ENCODE measurements at regions not wholly inside any gene's neighbourhood (a gene's known extent, or its start where the extent isn't known, plus 50 kb on each side); places are given as distances from the start of the nearest gene placed in this dataset.
"Not testable (repeated sequence)": the region's sequence is repeated elsewhere in the genome, so short reads cannot be mapped to it uniquely, and the experiment has no call there.

DNA sequence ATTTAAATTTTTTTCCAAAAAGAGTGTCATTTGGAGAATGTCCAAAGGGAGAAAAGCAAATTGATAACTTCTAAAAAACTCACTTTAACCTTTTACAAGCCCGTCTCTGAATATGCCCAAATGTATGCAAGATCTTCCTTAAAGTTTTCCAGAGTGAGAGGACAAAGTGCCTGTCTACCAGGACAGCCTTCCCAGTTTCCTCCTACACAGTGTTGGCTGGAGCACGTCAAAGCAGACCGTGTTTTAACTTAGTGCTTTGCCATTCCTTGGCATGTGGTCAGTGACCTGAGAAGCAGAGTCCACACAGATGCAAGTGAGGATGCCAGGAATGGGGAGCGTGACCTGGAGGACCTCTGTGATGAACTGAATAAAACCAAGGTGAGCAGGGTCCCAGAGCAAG, 245.7 kb downstream of the FAM43A start:
- no peak for DNase-seq

GRCh38 chr3:194931865-194932264, 246.2 kb downstream of the FAM43A start:
- no peak for DNase-seq

GRCh38 chr3:194933465-194933864, 247.8 kb downstream of the FAM43A start:
- DNase-seq: no peak

GRCh38 chr3:194935061-194935460, 249.4 kb downstream of the FAM43A start:
- no peak for DNase-seq

DNA sequence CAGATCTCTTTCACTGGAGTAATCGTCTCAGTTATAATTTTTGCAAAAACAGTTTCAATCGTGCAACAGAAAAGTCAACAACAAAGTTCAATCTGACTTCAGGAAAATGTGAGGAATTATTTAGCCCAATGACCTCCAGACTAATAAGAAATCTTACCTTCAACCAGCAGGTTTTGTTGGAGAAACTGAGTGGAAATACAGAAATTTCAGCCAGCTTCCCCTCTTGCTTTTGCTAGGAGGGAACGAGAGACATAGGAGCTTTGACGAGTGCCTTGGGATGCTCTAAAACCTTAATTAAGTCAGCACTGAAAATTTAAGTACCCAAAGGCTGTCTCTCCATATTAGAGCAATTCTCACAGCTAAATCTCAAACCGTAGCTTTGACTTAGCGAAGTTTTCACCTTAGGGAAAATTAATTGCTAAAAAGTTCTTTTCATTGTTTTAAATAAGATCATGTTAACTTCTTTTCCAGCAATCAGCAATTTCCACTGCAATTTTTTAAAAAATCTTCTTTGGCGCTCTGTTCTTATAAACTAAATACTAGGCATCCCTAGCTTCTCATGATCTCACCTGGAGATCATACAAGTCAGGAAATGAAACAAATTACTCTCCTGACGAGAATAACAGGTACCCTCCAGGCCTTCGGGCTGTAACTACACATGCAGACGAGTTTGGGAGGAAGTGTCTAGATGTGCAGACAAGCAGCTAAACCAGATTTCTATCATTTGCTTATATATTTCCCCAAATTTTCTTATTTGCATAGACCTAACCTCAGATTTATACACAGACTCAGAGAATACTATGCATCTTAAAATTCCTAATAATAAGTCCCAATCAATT, 250.2 kb downstream of the FAM43A start:
- DNase-seq: no peak

DNA sequence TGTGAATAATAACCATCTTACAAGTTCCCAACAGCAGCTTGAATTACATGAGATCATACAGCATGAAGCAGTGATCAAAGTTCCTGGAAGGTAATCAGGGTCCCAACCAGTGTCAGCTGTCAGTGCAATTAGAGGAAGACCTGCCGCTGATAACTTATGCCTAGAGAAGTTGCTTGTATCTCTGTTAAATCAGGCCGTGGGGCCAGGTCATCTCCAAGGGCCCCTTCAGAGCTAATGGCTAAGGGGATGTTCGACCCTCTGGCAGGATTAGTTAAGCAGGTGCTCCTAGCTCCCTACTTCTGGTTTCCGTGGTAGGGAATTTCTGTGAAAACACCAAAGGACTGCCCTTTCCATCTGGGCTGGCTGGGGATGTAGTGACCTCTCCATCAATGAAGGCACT, 251.0 kb downstream of the FAM43A start:
- DNase-seq: no peak

DNA sequence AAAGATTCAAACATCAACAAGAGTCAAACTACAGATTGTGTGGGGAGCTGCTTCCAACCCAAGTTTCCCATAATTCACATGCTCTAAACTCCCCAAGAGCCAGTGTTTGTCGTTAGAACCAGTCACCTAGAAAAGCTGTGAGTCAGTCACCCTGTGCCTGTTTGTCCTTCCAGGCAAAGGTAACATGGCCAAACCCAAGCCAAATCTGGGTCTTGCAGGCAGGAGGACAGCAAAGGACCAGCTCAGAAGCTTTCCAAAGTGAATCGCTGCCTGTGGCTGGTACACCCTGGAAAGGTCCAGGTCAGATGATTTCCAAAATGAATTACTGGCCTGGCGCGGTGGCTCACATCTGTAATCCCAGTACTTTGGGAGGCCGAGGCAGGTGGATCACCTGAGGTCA, 251.5 kb downstream of the FAM43A start:
- DNase-seq: no peak

- DNase-seq: no peak
These were observed 252.2 kb downstream of the FAM43A start for GRCh38 chr3:194937882-194938321.

DNA sequence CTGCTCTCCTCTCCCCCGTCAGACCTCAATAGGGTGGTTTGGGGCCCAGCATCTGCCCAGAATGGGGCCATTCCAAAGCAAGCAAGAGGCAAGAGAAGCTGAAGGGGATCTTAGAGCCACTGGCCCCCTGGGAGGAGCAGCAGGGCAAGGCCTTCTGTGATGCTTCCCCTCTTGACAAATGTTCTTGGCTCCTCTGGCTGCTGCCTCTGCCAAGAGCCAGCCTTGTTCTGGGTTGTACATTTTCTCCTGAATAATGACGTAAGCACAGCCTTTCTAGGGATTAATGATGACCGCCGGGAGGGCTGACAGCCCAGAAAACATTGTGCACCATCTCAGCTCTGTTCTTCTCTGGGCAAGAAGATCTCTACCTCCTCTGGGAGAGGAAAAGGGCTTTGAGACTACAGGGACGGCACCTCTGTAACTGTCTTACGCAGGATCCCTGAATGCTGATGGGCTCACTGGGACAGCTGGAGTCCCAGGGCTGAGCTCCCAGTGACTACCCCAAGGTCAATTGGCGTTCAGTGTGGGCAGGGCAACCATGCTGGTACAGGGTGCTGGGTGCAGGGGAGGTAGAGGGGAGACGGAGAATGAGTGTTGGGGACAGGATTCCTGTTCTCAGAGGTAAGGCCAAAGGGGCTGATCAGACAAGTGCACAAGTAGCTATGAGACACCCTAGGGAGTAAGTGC, 253.3 kb downstream of the FAM43A start:
- no peak for DNase-seq

GRCh38 chr3:194939532-194939909, 253.8 kb downstream of the FAM43A start:
- no peak for DNase-seq

DNA sequence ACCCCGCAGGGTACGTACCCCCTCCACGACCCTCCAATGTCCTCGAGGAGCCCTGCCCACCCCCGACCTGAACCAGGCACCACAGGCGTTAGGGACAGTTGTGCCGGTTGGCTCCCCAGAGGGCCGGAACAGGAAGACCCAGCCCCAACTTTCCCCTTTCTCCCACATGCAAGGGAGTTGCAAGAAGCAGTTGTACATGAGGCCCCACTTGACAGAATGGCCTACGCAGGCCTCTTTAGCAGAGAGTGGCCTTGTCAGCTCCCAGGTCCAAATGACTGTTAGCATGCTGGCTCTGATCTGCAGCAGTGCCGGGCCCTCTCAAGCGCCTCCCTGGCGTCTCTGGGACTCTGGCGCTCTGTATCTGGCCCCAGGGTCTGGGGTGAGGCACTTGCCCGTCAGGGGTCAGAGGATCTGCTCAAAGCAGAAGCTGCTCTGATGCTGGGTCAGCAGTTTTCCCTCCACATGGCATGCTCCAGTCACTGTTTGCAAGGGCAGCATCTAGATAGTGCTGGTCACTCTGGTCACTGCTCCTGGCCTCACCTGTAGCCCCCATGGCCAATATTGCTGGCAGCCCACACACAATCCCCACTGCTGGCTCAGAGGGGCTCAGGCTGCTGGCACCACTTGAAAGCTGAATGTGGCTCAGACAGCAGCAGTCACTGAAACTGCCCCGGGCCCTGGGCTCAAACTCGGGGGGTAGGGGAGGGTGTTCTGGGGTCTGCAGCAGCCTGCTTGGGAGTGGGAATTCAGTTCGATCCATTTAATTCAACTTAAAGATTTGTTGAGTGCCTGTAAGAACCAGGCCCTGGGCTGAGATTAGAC, 254.5 kb downstream of the FAM43A start:
- DNase-seq: no peak

GRCh38 chr3:194941360-194941955, 255.8 kb downstream of the FAM43A start:
- no peak for DNase-seq

DNA sequence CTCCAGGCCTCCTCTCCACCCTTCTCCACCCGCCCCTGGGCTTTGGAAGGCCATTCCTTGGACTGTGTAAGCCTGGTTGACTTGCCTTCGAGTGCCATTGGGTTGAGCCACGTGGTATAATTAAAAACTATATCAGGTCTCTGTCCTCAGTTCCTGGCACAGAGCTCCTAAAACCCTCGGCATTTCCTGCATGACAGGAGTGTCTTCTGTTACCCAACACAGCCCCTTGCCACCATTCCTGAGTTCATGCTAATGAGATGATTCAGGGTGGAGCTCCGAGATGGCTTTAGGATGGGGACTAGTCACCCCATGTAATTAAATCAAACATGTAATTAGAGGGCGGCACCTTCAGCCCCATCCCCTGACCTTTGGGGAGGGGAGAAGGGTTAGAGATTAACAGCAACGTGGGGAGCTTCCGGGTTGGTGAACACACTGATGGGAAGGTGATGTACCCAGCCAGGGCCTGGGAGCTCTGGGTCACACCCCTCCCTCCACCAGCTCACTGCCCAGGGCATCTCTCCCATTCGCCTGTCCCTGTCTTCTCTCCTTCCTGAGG, 256.4 kb downstream of the FAM43A start:
- no peak for DNase-seq

DNA sequence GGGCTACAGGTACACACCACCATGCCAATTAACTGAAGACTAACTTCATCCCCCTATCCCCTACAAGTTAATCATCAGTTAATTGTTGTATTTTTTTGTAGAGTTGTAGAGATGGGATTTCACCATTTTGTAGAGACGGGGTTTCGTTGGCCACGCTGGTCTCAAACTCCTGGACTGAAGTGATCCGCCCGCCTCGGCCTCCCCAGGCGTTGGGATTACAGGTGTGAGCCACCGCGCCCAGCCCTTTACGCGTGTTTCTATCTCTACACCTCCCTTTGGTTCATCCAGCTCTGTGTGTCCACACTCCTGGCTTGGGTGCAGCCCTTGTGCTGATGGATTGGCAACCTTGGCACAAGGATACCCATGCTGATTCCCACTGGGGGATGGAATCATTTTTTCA, 258.8 kb downstream of the FAM43A start:
- DNase-seq: no peak

DNA sequence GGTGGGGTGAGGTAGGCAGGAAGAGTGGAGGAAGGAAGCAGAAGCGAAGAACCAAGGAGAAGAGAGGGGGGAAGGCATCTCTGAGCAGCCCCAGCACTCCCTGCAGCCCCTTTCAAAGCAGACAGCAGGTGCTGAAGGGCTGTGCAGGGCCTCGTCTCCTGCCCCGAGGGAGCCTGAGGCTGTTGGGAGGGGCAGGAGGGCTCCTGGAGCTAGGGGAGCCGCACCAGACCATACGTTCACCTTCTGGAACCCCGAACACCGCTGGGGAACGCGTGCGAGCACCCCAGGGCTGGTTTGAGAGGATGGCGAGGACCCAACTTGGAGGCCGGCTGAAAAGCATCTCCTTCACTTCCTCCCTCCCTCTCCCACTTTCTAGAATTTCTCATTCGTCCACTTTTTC, 259.8 kb downstream of the FAM43A start:
- no peak for DNase-seq

GRCh38 chr3:194946091-194946490, 260.4 kb downstream of the FAM43A start:
- no peak for DNase-seq

- DNase-seq: no peak
These were observed 263.9 kb downstream of the FAM43A start for GRCh38 chr3:194949592-194949991.

DNA sequence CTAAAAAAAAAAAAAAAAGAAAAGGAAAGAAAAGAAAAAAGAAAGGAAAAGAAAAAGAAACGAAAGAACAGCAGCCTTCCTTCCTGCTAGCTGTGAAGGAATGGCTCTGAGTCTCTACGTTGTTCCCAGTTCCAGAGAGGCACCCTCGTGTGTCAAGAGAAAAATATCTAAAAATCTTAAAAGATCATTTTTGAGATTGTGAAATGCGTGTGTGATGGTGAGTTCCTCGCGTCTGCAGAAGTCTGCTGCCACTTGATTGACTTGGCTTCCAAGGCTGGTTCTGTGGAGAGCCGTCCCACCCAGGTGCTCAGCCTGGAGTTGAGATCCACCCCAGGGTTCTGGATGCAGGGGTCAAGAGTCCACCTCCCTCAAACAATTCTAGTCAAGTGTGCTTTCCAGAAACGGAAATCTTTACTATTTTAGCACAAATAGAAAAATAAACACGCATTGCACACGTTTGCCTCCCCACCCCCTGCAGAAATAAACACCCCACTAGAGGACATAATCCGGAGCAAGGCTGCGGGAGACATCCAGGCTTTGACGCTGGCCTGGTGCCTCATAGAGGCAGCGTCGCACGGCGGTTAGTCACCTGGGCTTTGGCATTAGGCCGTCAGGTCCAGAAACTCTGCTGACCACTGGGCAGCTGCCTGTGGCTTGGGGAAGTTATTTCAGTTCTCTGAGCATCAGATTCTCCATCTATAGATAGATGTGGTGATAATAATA, 265.4 kb downstream of the FAM43A start:
- DNase-seq: no peak

DNA sequence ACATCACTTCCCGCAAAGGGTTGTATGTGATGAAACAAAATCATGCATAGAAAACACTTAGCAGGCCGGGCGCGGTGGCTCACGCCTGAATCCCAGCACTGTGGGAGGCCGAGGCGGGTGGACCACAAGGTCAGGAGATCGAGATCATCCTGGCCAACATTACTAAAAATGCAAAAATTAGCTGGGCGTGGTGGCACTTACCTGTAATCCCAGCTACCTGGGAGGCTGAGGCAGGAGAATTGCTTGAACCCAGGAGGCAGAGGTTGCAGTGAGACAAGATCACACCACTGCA, 265.9 kb downstream of the FAM43A start:
- not testable (repeated sequence) for DNase-seq

GRCh38 chr3:194951931-194952582, 266.4 kb downstream of the FAM43A start:
- DNase-seq: no peak

- no peak for DNase-seq
These were observed 267.2 kb downstream of the FAM43A start for GRCh38 chr3:194952841-194953241.

- DNase-seq: no peak
These were observed 267.6 kb downstream of the FAM43A start for GRCh38 chr3:194953291-194953690.
